Activated CD8-positive, alpha-beta memory T cell treated with anti-CD3 and anti-CD28 coated beads, Interleukin-2, amount 10 ng/mL, durations not matched to agents 7 days and 5 days (primary cell): ENCODE measurements at regions not wholly inside any gene's neighbourhood (a gene's known extent, or its start where the extent isn't known, plus 50 kb on each side); places are given as distances from the start of the nearest gene placed in this dataset.

Experiments
- ATAC-seq: fragments of 150-1000 bp; cut with Tn5 transposase; one replicate; pipeline ENCODE4 v1.10.0; 2021; ENCODE audit warnings: moderate library complexity
- CTCF ChIA-PET: fragments of 350-600 bp; sonication (Branson Sonifier 250); formaldehyde crosslinking; loops from one replicate; lab custom pipeline; 2021; ENCODE audit warnings: antibody characterized with exemption; lab: Charles Lee
- DNase-seq: peaks from one replicate; pipeline ENCODE4 v3.0.0-alpha.2; 2020
- H3K27ac Mint-ChIP-seq: one replicate; pipeline ENCODE4 v1.8.0; 2021; ENCODE audit warnings: mild to moderate bottlenecking, mixed read lengths
- H3K27me3 Mint-ChIP-seq: one replicate; pipeline ENCODE4 v1.8.0; 2021; ENCODE audit warnings: mixed read lengths
- H3K36me3 Mint-ChIP-seq: one replicate; pipeline ENCODE4 v1.8.0; 2021; ENCODE audit warnings: mild to moderate bottlenecking, mixed read lengths
- H3K4me1 Mint-ChIP-seq: one replicate; pipeline ENCODE4 v1.8.0; 2021; ENCODE audit warnings: mixed read lengths
- H3K4me3 Mint-ChIP-seq: one replicate; pipeline ENCODE4 v1.8.0; 2021; ENCODE audit warnings: mild to moderate bottlenecking, moderate library complexity, mixed read lengths
- H3K9me3 Mint-ChIP-seq: one replicate; pipeline ENCODE4 v1.8.0; 2022; ENCODE audit warnings: low read depth, mixed read lengths

GRCh38 chr9:90948156-90948555 lies 146.5 kb downstream of the SYK start:
- peaks cover 3% of the 10 kb centered on the region for H3K4me1 Mint-ChIP-seq
- no peak overlapping the region for H3K27ac Mint-ChIP-seq
- no peak overlapping the region for H3K4me3 Mint-ChIP-seq
- ATAC-seq, result no peak
- CTCF ChIA-PET, result no interaction called here
- DNase-seq, result no peak
- H3K9me3 Mint-ChIP-seq, result no peaks in the 10 kb centered on the region
- H3K36me3 Mint-ChIP-seq, result peaks cover 1% of the 10 kb centered on the region
- peaks cover 53% of the 10 kb centered on the region for H3K27me3 Mint-ChIP-seq

DNA sequence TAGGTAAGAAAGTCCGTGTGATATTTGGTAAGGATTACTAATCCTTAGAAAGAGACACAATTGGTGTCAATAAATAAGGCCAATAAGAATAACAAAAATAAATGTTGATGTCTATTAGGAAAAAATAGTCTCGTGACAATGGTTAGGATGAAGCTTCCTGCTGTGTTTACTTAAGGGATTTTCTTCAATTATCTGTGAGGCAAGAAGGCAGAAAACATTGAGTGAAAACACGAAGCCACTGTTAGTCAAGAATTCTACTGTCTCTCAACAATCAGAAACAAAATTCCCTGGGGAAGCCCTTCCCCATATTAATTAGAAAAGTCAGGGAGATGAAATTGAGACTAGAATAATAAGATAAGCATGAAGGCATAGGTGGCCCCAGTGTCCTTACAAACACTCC lies 149.0 kb downstream of the SYK start:
- CTCF ChIA-PET, result interaction anchor here (0.8 to 1.1 kb wide), 2 partner anchors 12 to 475 kb away, joined by 3 to 4 read pairs; no protein-coding TSS in a partner anchor
- H3K4me1 Mint-ChIP-seq, result no peaks in the 10 kb centered on the region
- H3K27me3 Mint-ChIP-seq, result peaks cover 47% of the 10 kb centered on the region
- no peak for ATAC-seq
- no peak for DNase-seq
- H3K4me3 Mint-ChIP-seq, result no peak overlapping the region
- H3K9me3 Mint-ChIP-seq, result no peaks in the 10 kb centered on the region
- H3K36me3 Mint-ChIP-seq, result no peaks in the 10 kb centered on the region
- no peak overlapping the region for H3K27ac Mint-ChIP-seq

DNA sequence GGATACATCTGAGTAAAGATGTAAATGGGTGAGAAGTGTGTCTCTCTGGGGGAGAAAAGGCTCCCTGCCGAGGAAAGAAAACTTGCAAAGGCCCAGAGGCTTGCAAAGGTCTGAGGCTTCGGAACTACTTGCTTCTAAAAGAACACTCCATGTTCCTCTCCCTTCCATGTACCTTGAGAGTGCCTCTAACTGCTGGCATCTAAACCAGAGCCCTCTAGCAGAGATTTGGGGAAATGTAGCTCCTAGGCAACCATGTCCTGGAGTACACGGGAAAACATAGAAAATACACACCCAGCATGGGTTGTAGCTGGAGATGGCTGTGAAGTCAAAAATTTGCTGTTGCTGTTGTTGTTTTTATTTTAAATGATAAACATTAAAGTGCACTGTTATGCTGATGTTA lies 151.6 kb downstream of the SYK start:
- Mint-ChIP-seq H3K27ac (no peak overlapping the region), H3K27me3 (peaks cover 39% of the 10 kb centered on the region), H3K9me3 (no peaks in the 10 kb centered on the region), H3K4me3 (no peak overlapping the region), H3K36me3 (peaks cover 1% of the 10 kb centered on the region), H3K4me1 (no peaks in the 10 kb centered on the region)
- ATAC-seq, result no peak
- CTCF ChIA-PET, result no interaction called here
- DNase-seq, result no peak

DNA sequence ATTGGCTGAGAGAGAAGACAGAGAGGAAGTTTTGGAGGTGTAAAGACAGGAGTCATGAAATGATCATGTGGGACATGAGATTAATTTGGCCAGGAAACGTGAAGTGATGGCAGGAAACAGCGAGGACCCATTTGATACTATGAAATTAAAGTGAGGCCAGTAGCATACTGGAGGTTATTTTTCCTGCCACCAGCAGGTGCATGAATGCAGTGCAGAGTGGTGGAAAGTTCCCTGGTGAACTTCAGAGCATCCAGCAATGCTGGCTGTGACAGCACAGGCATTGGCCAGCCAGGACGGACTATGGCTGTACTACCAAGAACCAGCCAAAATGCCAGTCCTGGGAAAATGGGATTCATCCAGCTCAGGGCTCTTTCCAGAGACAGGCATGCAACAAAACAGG lies 152.2 kb downstream of the SYK start:
- Mint-ChIP-seq H3K27ac (no peak overlapping the region), H3K27me3 (peaks cover 34% of the 10 kb centered on the region), H3K4me3 (no peak overlapping the region), H3K4me1 (no peaks in the 10 kb centered on the region), H3K9me3 (no peaks in the 10 kb centered on the region), H3K36me3 (peaks cover 1% of the 10 kb centered on the region)
- CTCF ChIA-PET, result no interaction called here
- DNase-seq, result no peak
- ATAC-seq, result no peak

GRCh38 chr9:90956026-90956810 lies 154.6 kb downstream of the SYK start:
- Mint-ChIP-seq H3K4me1 (peaks cover 7% of the 10 kb centered on the region), H3K9me3 (no peaks in the 10 kb centered on the region), H3K4me3 (no peak overlapping the region), H3K36me3 (peaks cover 1% of the 10 kb centered on the region), H3K27ac (no peak overlapping the region), H3K27me3 (peaks cover 17% of the 10 kb centered on the region)
- CTCF ChIA-PET, result interaction anchor here (1.4 kb wide), 1 partner anchor 41 kb away, joined by 3 read pairs; no protein-coding TSS in a partner anchor
- ATAC-seq (no peak), DNase-seq (no peak)

DNA sequence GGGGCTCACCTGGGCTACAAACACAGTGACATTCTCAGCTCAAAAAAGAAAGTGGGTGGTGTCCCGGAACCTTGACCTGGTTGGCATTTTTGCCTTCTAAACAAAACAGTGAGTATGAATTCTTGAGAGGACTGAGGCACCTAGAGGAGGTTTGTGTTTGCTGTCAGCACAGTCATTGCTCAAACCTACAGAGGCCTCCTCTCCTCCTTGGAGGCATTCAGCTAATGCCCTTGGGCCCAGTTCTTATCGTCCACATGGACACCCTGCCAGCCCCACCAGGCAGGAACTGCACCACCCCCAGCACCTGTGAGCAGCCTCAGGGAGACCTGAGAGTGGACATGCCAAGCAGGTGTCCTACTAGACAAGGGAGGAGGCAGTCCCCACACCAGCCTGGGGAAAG lies 156.7 kb downstream of the SYK start:
- Mint-ChIP-seq H3K27me3 (peaks cover 19% of the 10 kb centered on the region), H3K4me1 (peaks cover 9% of the 10 kb centered on the region), H3K27ac (no peak overlapping the region), H3K36me3 (peaks cover 5% of the 10 kb centered on the region), H3K4me3 (no peak overlapping the region), H3K9me3 (no peaks in the 10 kb centered on the region)
- ATAC-seq, result no peak
- CTCF ChIA-PET, result no interaction called here
- no peak for DNase-seq

DNA sequence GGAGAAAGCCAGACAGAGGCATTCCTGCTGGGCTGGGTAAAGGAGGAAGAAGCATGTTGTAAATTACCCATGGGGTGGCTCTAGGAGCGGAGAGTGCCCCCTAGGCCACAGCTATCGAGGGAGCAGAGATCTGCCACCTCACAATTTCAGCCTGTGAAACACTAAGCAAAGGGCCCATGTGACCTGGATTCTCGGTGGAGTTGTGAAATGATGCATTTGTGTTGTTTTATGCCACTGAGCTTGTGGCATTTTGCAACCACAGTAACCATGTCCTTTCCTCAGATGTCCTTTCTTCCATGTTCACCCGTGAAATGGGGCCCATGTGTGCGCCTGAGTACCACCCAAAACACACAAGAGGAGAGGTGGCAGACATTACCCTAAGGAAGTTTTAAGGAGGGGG lies 159.3 kb downstream of the SYK start:
- peaks cover 12% of the 10 kb centered on the region for H3K27me3 Mint-ChIP-seq
- CTCF ChIA-PET, result no interaction called here
- DNase-seq (no peak), ATAC-seq (no peak)
- no peaks in the 10 kb centered on the region for H3K9me3 Mint-ChIP-seq
- H3K27ac Mint-ChIP-seq, result no peak overlapping the region
- no peak overlapping the region for H3K4me3 Mint-ChIP-seq
- H3K36me3 Mint-ChIP-seq, result peaks cover 7% of the 10 kb centered on the region
- H3K4me1 Mint-ChIP-seq, result peaks cover 28% of the 10 kb centered on the region

DNA sequence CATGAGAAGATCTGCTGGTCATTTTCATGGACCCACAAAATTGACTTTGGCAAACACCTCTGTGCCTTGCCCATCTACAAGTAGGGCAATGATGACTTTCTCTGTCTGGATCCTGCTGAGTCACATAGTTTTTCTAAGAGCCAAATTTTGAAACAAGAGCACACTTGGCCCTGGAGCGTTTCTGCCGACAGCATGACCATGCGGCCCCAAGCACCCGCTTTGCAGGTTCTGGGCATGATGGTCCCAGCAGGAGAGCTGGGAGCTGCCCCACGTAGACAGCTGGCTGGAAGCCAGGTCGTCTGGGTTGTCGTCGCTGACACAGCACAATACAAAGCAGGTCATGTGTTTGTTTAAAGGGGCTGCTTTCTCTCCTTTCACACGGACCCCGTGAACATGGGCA lies 159.8 kb downstream of the SYK start:
- ATAC-seq (no peak), DNase-seq (no peak)
- Mint-ChIP-seq H3K27me3 (peaks cover 10% of the 10 kb centered on the region), H3K9me3 (no peaks in the 10 kb centered on the region), H3K27ac (no peak overlapping the region), H3K4me1 (peaks cover 32% of the 10 kb centered on the region), H3K4me3 (no peak overlapping the region), H3K36me3 (peaks cover 7% of the 10 kb centered on the region)
- CTCF ChIA-PET, result no interaction called here

- H3K27ac Mint-ChIP-seq, result no peak overlapping the region
- peaks cover 2% of the 10 kb centered on the region for H3K27me3 Mint-ChIP-seq
- ATAC-seq, result peak; percentile 81
- peaks cover 7% of the 10 kb centered on the region for H3K36me3 Mint-ChIP-seq
- peaks cover 41% of the 10 kb centered on the region for H3K4me1 Mint-ChIP-seq
- H3K9me3 Mint-ChIP-seq, result no peaks in the 10 kb centered on the region
- DNase-seq, result peak; percentile 64
- CTCF ChIA-PET, result interaction anchor here (1.0 to 1.5 kb wide), 2 partner anchors 13 to 48 kb away, joined by 3 to 5 read pairs; no protein-coding TSS in a partner anchor
- H3K4me3 Mint-ChIP-seq, result peak overlapping the region; percentile 19
Observed at GRCh38 chr9:90964101-90965020, 162.7 kb downstream of the SYK start.

GRCh38 chr9:90965226-90966030 lies 163.8 kb downstream of the SYK start:
- Mint-ChIP-seq H3K9me3 (no peaks in the 10 kb centered on the region), H3K36me3 (peaks cover 9% of the 10 kb centered on the region), H3K27ac (no peak overlapping the region), H3K4me1 (peaks cover 41% of the 10 kb centered on the region), H3K4me3 (no peak overlapping the region), H3K27me3 (peaks cover 2% of the 10 kb centered on the region)
- ATAC-seq (no peak), DNase-seq (no peak)
- CTCF ChIA-PET, result interaction anchor here (1.5 kb wide), 1 partner anchor 47 kb away, joined by 3 read pairs; no protein-coding TSS in a partner anchor

DNA sequence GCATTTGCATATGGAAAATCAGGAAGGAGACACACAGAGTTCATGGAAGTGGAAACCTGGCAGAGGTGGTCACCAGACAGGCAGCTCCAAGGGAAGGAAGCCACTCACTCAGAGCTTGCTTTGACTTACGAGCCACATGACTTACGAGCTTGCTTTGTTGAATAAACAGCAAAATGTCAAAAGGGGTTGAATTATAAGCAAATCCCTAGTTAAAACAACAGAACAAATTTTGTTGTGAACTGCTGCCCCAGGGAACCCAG lies 164.3 kb downstream of the SYK start:
- H3K27ac Mint-ChIP-seq, result no peak overlapping the region
- H3K4me1 Mint-ChIP-seq, result peaks cover 37% of the 10 kb centered on the region
- H3K9me3 Mint-ChIP-seq, result no peaks in the 10 kb centered on the region
- CTCF ChIA-PET, result no interaction called here
- H3K27me3 Mint-ChIP-seq, result peaks cover 2% of the 10 kb centered on the region
- peaks cover 9% of the 10 kb centered on the region for H3K36me3 Mint-ChIP-seq
- H3K4me3 Mint-ChIP-seq, result no peak overlapping the region
- DNase-seq, result no peak
- ATAC-seq, result no peak

- Mint-ChIP-seq H3K4me3 (no peak overlapping the region), H3K36me3 (peaks cover 9% of the 10 kb centered on the region), H3K9me3 (no peaks in the 10 kb centered on the region), H3K27ac (no peak overlapping the region), H3K27me3 (peaks cover 2% of the 10 kb centered on the region), H3K4me1 (peaks cover 33% of the 10 kb centered on the region)
- DNase-seq (no peak), ATAC-seq (peak; percentile 47)
- CTCF ChIA-PET, result interaction anchor here (1.0 kb wide), 1 partner anchor 25 kb away, joined by 3 read pairs; no protein-coding TSS in a partner anchor
Observed at GRCh38 chr9:90966480-90967144, 165.0 kb downstream of the SYK start.
